RWPE1 (cell line): ENCODE measurements at regions not wholly inside any gene's neighbourhood (a gene's known extent, or its start where the extent isn't known, plus 50 kb on each side); places are given as distances from the start of the nearest gene placed in this dataset.

Experiments
- CTCF ChIA-PET: fragments of 350-600 bp; sonication (Branson Sonifier 250); formaldehyde crosslinking; extraction: SDS; loops from one replicate; lab custom pipeline; 2021; lab: Yijun Ruan, JAX
- POLR2A ChIA-PET: fragments of 400-600 bp; formaldehyde crosslinking; extraction: SDS; loops from one replicate; lab custom pipeline; 2020; ENCODE audit warnings: antibody characterized with exemption; ENCODE audit not compliant: low non-redundant PET; lab: Yijun Ruan, JAX
- DNase-seq: peaks from one replicate; pipeline ENCODE4 v3.0.0; 2012; ENCODE audit warnings: low spot score
- H3K27ac ChIP-seq: fragments of 450-650 bp; 2 replicates; pipeline ENCODE4 v1.5.1; 2017
- TF ChIP-seq, protein P1 (sequence below): fragments of 450-650 bp; conservative IDR thresholded peaks from 2 replicates; pipeline ENCODE4 v1.5.1; 2017; ENCODE audit warnings: low read depth, mild to moderate bottlenecking

DNA sequence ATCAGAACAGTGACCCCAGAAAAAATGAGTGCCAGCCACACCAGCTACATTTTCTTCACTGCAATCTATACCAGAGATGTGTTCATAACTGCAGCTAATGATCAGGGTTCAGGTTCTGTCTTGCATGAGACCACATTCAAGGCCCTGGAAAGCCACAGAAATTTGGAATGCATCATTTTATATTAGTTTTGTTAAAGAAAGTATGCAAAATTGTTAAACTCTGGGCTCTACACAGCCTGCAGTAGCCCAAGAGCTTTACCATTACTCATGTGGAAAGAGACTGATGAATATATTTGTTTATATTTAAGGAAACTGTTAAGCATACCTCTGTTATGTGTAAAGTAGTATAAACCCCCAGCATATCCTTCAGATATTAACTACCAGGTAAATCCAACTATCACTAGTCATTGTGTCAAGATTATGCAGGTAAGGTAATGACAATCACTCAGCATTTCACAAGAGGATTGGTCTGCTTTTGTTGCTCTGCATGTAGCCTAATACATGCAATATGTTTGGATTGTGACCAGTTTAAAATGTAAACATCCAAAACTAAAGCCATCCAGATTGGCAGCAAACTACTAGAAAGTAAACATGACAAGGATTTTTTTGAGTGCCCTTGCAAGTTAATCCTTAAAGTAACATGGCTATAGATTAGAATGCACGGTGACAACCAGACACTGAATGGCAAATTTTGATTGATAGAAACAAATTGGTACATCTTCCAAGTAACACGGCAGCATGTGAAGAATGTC lies 429.1 kb upstream of the ARGLU1 start:
- H3K27ac ChIP-seq = no peak overlapping the region
- TF ChIP-seq, protein P1, sequence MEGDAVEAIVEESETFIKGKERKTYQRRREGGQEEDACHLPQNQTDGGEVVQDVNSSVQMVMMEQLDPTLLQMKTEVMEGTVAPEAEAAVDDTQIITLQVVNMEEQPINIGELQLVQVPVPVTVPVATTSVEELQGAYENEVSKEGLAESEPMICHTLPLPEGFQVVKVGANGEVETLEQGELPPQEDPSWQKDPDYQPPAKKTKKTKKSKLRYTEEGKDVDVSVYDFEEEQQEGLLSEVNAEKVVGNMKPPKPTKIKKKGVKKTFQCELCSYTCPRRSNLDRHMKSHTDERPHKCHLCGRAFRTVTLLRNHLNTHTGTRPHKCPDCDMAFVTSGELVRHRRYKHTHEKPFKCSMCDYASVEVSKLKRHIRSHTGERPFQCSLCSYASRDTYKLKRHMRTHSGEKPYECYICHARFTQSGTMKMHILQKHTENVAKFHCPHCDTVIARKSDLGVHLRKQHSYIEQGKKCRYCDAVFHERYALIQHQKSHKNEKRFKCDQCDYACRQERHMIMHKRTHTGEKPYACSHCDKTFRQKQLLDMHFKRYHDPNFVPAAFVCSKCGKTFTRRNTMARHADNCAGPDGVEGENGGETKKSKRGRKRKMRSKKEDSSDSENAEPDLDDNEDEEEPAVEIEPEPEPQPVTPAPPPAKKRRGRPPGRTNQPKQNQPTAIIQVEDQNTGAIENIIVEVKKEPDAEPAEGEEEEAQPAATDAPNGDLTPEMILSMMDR = no peak
- ChIA-PET POLR2A (no interaction called here), CTCF (no interaction called here)
- DNase-seq = no peak

DNA sequence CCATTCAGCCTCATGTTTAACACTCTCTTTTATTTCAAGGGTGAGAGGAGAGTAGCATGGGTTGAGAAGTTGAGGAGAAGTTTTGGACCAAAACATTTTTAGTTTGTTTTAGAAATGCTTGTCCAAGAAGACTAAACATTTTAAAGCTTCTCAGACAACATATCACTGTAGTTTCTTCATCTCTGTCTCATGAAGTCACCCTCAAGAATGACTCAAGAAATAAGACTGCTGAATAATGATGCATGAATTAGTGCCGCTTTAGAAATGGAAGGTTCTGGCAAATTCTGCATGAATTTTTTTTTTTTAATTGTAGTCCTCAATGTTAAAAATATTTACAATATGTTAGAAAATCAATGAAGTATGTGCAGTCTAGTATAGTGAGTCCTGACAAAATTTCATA lies 422.7 kb upstream of the ARGLU1 start:
- ChIA-PET CTCF (no interaction called here), POLR2A (no interaction called here)
- TF ChIP-seq, protein P1 = no peak
- H3K27ac ChIP-seq = no peak overlapping the region
- no peak for DNase-seq

DNA sequence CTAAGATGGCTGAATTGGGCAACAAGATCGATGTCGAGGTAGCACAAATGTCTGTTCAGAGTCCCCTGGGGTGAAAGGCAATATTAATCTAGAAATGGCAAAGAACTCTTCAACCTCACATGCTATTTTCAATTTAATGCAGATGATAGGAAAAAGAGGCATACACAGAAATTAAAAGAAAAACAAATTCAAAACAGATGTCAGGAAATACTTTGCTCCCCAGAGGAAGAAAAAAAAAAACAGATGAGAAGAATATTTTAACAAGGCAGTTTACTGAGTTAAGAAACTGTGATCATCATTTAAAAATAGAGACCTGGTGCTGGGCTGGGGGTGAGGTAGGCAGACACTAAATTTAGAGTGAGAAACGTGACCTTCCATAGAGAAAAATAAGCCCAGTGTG lies 421.9 kb upstream of the ARGLU1 start:
- POLR2A ChIA-PET = no interaction called here

DNA sequence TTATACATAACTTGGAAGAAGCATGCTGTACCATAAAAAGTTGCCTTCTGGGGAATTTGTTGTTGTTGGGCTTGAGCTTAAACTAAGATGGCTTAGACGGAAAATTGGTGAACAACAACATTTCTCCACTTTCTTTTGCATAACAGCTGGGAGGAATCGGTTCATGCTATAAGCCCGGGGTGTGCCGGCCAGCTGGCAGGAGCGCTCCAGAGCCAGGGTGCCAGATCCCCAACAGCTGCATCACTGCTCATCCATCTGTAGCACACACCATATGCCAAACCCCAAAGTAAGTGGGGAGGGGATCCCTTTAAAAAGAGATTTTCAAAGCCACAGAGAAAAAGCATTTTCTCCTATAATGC lies 419.5 kb upstream of the ARGLU1 start:
- POLR2A ChIA-PET = no interaction called here
- TF ChIP-seq, protein P1 = no peak
- no peak for DNase-seq
- CTCF ChIA-PET = interaction anchor here (0.5 kb wide), 1 partner anchor 181 kb away, joined by 3 read pairs; no protein-coding TSS in a partner anchor
- H3K27ac ChIP-seq = no peak overlapping the region

More for the DNA sequence above, 421.9 kb upstream of the ARGLU1 start:
- CTCF ChIA-PET = no interaction called here
- no peak overlapping the region for H3K27ac ChIP-seq
- DNase-seq = no peak
- TF ChIP-seq, protein P1 = no peak

DNA sequence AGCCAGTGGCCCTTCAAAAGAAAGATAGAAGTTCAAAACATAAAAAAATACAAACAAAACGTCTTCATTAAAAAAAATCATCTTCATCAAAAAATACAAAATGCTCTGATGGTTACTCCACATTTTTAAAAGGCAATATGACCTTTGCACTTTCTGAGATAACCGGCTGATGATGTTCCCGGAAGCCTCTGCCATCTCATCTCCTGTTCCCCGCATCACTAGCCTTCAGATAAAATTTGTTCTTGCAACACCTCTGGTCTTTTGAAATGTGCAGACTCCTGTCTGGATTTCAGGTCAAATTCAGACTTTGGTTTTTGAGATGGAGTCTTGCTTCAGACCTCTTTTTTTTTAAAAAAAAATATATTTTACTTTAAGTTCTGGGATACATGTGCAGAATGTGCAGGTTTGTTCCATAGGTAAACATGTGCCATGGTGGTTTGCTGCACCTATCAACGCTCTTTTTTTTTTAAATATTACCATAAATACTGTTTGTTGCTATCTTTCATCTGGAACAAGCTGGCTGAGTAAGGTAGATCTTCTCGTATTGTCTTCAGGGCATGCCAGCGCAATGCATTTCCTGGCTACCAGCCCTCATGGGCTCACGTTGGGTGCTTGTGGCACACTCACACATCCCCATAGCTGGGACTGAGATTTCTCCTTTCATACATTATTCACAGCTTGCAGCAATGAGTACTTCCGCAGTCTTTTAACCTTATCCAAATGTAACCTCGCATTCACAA lies 418.9 kb upstream of the ARGLU1 start:
- POLR2A ChIA-PET = no interaction called here
- no peak for DNase-seq
- TF ChIP-seq, protein P1 = no peak
- no peak overlapping the region for H3K27ac ChIP-seq
- CTCF ChIA-PET = no interaction called here

DNA sequence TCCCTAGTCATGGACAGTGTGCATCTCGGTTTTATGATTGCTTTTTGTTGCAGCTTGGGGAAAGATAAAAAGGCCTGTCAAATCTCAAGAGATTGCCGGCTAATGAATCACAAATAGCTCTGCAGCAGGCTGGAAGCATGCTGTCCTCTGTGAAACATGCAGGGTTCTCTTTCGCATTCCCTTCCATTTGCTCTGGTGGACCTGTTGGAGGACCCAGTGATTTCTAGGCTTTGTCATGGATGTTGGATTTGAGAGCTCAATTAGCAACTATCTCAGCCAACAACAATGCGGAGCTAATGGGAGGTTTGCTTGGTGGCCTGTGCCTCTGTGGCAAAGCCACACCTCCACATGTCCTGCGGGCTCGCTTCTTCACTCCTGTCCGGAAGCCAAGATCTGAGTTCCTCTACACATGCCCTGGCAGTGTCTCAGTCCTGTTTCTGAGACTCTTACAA lies 418.1 kb upstream of the ARGLU1 start:
- CTCF ChIA-PET = no interaction called here
- TF ChIP-seq, protein P1 = no peak
- H3K27ac ChIP-seq = no peak overlapping the region

More for the DNA sequence above, 418.1 kb upstream of the ARGLU1 start:
- POLR2A ChIA-PET = no interaction called here
- no peak for DNase-seq
